NB4 (cell line): ENCODE measurements at regions not wholly inside any gene's neighbourhood (a gene's known extent, or its start where the extent isn't known, plus 50 kb on each side); places are given as distances from the start of the nearest gene placed in this dataset.

Source experiments
- MAX ChIP-seq: IDR thresholded peaks from 2 replicates; pipeline ENCODE4 v1.6.1; 2011; ENCODE audit warnings: low read depth, low read length
- MYC ChIP-seq: IDR thresholded peaks from 2 replicates; pipeline ENCODE4 v1.6.1; 2011; ENCODE audit warnings: low read depth, low read length
- POLR2A ChIP-seq: IDR thresholded peaks from 2 replicates; pipeline ENCODE4 v1.6.1; 2011; ENCODE audit warnings: mild to moderate bottlenecking; ENCODE audit not compliant: insufficient read length; ENCODE audit errors: extremely low read depth
- TF ChIP-seq, protein P1 (sequence below): IDR thresholded peaks from one replicate; pipeline ENCODE4 v1.5.1; 2012; ENCODE audit warnings: low read depth, low read length

DNA sequence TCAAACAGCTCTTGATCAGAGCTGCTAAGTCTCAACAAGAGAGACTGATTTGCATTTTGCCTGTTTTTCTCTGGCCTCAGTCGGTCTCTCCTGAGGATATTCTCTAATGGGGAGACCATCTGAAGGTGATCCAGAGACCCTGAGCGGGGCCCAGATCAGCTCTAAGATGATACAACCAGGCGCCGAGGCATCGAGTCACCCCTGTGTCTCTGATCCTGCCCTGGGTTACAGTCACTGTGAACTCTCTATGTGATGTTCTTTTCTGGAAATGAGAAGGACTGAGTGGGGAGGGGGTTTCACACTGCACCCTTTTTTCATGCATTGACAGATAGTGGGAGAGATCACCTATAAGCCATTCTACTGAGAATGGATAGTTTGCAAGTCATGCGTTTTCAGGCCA is 247.6 kb upstream of the PWP1 start:
- TF ChIP-seq, protein P1, sequence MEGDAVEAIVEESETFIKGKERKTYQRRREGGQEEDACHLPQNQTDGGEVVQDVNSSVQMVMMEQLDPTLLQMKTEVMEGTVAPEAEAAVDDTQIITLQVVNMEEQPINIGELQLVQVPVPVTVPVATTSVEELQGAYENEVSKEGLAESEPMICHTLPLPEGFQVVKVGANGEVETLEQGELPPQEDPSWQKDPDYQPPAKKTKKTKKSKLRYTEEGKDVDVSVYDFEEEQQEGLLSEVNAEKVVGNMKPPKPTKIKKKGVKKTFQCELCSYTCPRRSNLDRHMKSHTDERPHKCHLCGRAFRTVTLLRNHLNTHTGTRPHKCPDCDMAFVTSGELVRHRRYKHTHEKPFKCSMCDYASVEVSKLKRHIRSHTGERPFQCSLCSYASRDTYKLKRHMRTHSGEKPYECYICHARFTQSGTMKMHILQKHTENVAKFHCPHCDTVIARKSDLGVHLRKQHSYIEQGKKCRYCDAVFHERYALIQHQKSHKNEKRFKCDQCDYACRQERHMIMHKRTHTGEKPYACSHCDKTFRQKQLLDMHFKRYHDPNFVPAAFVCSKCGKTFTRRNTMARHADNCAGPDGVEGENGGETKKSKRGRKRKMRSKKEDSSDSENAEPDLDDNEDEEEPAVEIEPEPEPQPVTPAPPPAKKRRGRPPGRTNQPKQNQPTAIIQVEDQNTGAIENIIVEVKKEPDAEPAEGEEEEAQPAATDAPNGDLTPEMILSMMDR: no peak
- TF ChIP-seq POLR2A (no peak), MAX (no peak), MYC (no peak)
